IPS-18c (cell line): ENCODE measurements at regions not wholly inside any gene's neighbourhood (a gene's known extent, or its start where the extent isn't known, plus 50 kb on each side); places are given as distances from the start of the nearest gene placed in this dataset.
"Not testable (repeated sequence)": the region's sequence is repeated elsewhere in the genome, so short reads cannot be mapped to it uniquely, and the experiment has no call there.

ENCODE experiments used
- H3K4me3 ChIP-seq: 2 replicates; pipeline ENCODE4 v1.7.0; 2013; ENCODE audit warnings: low read depth, mild to moderate bottlenecking, low read length, moderate library complexity; ENCODE audit not compliant: insufficient read depth
- H3K9me3 ChIP-seq: one replicate; pipeline ENCODE4 v1.6.1; 2013; ENCODE audit warnings: mild to moderate bottlenecking, low read length, moderate library complexity; ENCODE audit not compliant: control insufficient read depth, insufficient read depth

- Histone ChIP-seq H3K4me3 (no peak overlapping the region), H3K9me3 (no peaks in the 10 kb centered on the region)
These were observed 1405.0 kb downstream of the OLFM4 start for GRCh38 chr13:54433493-54434206.

GRCh38 chr13:54440853-54441400, 1412.3 kb downstream of the OLFM4 start:
- H3K9me3 ChIP-seq, H3K4me3 ChIP-seq: not testable (repeated sequence)

GRCh38 chr13:54445453-54445852, 1416.8 kb downstream of the OLFM4 start:
- H3K4me3 ChIP-seq, result no peak overlapping the region
- H3K9me3 ChIP-seq, result no peaks in the 10 kb centered on the region

GRCh38 chr13:54445865-54446264, 1417.3 kb downstream of the OLFM4 start:
- no peaks in the 10 kb centered on the region for H3K9me3 ChIP-seq
- no peak overlapping the region for H3K4me3 ChIP-seq

- no peak overlapping the region for H3K4me3 ChIP-seq
- H3K9me3 ChIP-seq, result peaks cover 2% of the 10 kb centered on the region
These were observed 1421.3 kb downstream of the OLFM4 start for GRCh38 chr13:54449922-54450321.

GRCh38 chr13:54484166-54484565, 1455.6 kb downstream of the OLFM4 start:
- Histone ChIP-seq H3K9me3 (no peaks in the 10 kb centered on the region), H3K4me3 (no peak overlapping the region)

- H3K4me3 ChIP-seq, result no peak overlapping the region
- H3K9me3 ChIP-seq, result no peaks in the 10 kb centered on the region
These were observed 1458.0 kb downstream of the OLFM4 start for GRCh38 chr13:54486421-54487166.

- Histone ChIP-seq H3K9me3 (no peaks in the 10 kb centered on the region), H3K4me3 (no peak overlapping the region)
These were observed 1460.7 kb downstream of the OLFM4 start for GRCh38 chr13:54489359-54489758.

- Histone ChIP-seq H3K4me3 (no peak overlapping the region), H3K9me3 (no peaks in the 10 kb centered on the region)
These were observed 1464.4 kb downstream of the OLFM4 start for GRCh38 chr13:54492995-54493394.

GRCh38 chr13:54511366-54511765, 1482.8 kb downstream of the OLFM4 start:
- Histone ChIP-seq H3K9me3 (no peaks in the 10 kb centered on the region), H3K4me3 (no peak overlapping the region)

GRCh38 chr13:54513254-54513653, 1484.6 kb downstream of the OLFM4 start:
- Histone ChIP-seq H3K4me3 (no peak overlapping the region), H3K9me3 (no peaks in the 10 kb centered on the region)

GRCh38 chr13:54536112-54536511, 1507.5 kb downstream of the OLFM4 start:
- no peak overlapping the region for H3K4me3 ChIP-seq
- H3K9me3 ChIP-seq, result no peaks in the 10 kb centered on the region

- H3K9me3 ChIP-seq, result no peaks in the 10 kb centered on the region
- no peak overlapping the region for H3K4me3 ChIP-seq
These were observed 1534.7 kb downstream of the OLFM4 start for GRCh38 chr13:54563286-54563685.

- H3K4me3 ChIP-seq, result peak overlapping the region; percentile 47; the same call in 1 of the 2 replicates
- H3K9me3 ChIP-seq, result not testable (repeated sequence)
These were observed 1543.4 kb downstream of the OLFM4 start for GRCh38 chr13:54572037-54572436.

GRCh38 chr13:54573186-54573585, 1544.6 kb downstream of the OLFM4 start:
- Histone ChIP-seq H3K9me3 (no peaks in the 10 kb centered on the region), H3K4me3 (no peak overlapping the region)

- Histone ChIP-seq H3K9me3 (no peaks in the 10 kb centered on the region), H3K4me3 (no peak overlapping the region)
These were observed 1546.2 kb downstream of the OLFM4 start for GRCh38 chr13:54574791-54575190.

GRCh38 chr13:54591540-54591939, 1562.9 kb downstream of the OLFM4 start:
- H3K9me3 ChIP-seq, result no peaks in the 10 kb centered on the region
- no peak overlapping the region for H3K4me3 ChIP-seq

GRCh38 chr13:54592201-54592600, 1563.6 kb downstream of the OLFM4 start:
- Histone ChIP-seq H3K9me3 (no peaks in the 10 kb centered on the region), H3K4me3 (no peak overlapping the region)
